ENCODE measurements at regions not wholly inside any gene's neighbourhood (a gene's known extent, or its start where the extent isn't known, plus 50 kb on each side); places are given as distances from the start of the nearest gene placed in this dataset.

DNA sequence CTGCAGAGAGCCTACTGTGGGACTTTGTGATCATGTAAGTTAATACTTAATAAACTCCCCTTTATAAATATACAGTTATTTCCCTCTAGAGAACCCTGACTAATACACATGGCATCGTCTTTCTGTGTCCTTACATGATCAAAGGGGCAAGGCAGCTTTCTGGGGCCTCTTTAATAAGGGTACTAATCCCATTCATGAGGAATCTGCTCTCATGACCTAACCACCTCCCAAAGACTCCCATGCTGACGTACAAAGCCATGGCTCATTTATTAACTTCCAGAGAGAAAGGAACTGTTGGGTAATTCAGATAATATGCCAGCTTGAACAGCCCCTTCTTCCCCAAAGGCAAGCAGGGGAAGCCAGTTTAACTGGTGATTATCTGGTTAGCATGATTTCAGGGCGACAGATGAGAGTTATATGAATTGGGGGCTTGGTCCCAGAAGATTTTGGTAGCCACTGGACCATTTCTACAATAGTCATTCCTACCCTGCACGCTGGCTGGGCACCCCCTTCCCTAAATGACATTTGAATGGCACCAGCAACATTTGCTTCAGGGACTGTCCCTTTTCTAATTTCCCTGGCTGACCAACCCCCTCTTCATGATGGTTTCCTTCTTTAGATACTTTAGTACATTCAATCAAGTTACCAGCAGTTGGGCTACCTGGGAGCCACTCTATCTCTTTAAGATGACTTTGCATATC is 83.6 kb upstream of the C3orf80 start:
- Histone ChIP-seq H3K27me3 (ENCODE audit: control insufficient read depth, insufficient read depth, low read length) (no peaks in the 10 kb centered on the region), H3K4me3 (ENCODE audit: low read depth, low read length) (no peak overlapping the region), H3K36me3 (ENCODE audit: control insufficient read depth, insufficient read depth, low read length) (no peaks in the 10 kb centered on the region)
- no peak for TF ChIP-seq CTCF (IDR thresholded peaks at IDR 0.05; ENCODE audit: insufficient read depth, low read length, poor library complexity, severe bottlenecking)
- no peak for DNase-seq (ENCODE audit: low read depth)

DNA sequence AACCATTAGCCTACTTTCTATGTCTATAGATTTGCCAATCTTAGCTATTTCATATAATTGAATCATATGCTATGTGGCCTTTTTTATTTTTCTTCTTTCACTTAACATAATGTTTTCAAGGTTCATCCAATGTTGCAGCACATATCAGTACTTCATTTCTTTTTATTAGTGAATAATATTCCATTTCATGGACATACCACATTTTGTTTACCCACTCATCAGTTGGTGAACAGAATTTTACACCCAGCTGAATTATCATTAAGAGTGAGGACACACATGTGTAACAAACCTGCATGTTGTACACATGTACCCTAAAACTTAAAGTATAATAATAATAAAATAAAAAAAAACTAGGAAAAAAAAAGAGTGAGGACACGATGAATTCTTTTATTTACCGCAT is 81.7 kb upstream of the C3orf80 start:
- TF ChIP-seq CTCF (IDR thresholded peaks at IDR 0.05; ENCODE audit: insufficient read depth, low read length, poor library complexity, severe bottlenecking) = no peak
- H3K4me3 ChIP-seq (ENCODE audit: low read depth, low read length) = no peak overlapping the region
- no peaks in the 10 kb centered on the region for H3K36me3 ChIP-seq (ENCODE audit: control insufficient read depth, insufficient read depth, low read length)
- DNase-seq (ENCODE audit: low read depth) = no peak
- H3K27me3 ChIP-seq (ENCODE audit: control insufficient read depth, insufficient read depth, low read length) = no peaks in the 10 kb centered on the region

GRCh38 chr3:160150066-160150465 is 75.2 kb upstream of the C3orf80 start:
- no peak for DNase-seq (ENCODE audit: low read depth)
- Histone ChIP-seq H3K27me3 (ENCODE audit: control insufficient read depth, insufficient read depth, low read length) (no peaks in the 10 kb centered on the region), H3K4me3 (ENCODE audit: low read depth, low read length) (no peak overlapping the region), H3K36me3 (ENCODE audit: control insufficient read depth, insufficient read depth, low read length) (no peaks in the 10 kb centered on the region)
- no peak for TF ChIP-seq CTCF (IDR thresholded peaks at IDR 0.05; ENCODE audit: insufficient read depth, low read length, poor library complexity, severe bottlenecking)

DNA sequence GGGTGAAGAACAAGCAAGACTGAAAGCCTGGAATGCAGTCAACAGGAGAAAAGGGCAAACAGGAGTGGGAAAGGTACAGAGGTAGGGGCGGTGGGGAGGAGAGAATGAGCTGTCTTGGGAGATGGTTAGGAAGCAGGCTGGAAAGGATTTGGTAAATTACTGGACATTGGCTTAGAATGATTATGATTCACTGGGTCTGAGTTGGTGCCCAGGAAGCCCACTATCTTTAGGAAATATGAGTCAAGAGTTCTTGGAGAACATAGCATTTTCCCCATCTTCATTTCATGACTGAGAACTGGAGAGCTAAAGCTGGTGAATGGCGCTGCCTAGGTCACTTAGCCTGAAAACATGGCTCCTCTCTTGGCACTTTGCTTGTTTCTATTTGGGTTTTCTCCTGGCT is 74.7 kb upstream of the C3orf80 start:
- no peak for DNase-seq (ENCODE audit: low read depth)
- no peaks in the 10 kb centered on the region for H3K36me3 ChIP-seq (ENCODE audit: control insufficient read depth, insufficient read depth, low read length)
- TF ChIP-seq CTCF (IDR thresholded peaks at IDR 0.05; ENCODE audit: insufficient read depth, low read length, poor library complexity, severe bottlenecking) = no peak
- no peaks in the 10 kb centered on the region for H3K27me3 ChIP-seq (ENCODE audit: control insufficient read depth, insufficient read depth, low read length)
- H3K4me3 ChIP-seq (ENCODE audit: low read depth, low read length) = no peak overlapping the region

- Histone ChIP-seq H3K4me3 (ENCODE audit: low read depth, low read length) (no peak overlapping the region), H3K36me3 (ENCODE audit: control insufficient read depth, insufficient read depth, low read length) (no peaks in the 10 kb centered on the region), H3K27me3 (ENCODE audit: control insufficient read depth, insufficient read depth, low read length) (no peaks in the 10 kb centered on the region)
- no peak for DNase-seq (ENCODE audit: low read depth)
- TF ChIP-seq CTCF (IDR thresholded peaks at IDR 0.05; ENCODE audit: insufficient read depth, low read length, poor library complexity, severe bottlenecking) = no peak
These were observed 72.6 kb upstream of the C3orf80 start for GRCh38 chr3:160152638-160153037.

DNA sequence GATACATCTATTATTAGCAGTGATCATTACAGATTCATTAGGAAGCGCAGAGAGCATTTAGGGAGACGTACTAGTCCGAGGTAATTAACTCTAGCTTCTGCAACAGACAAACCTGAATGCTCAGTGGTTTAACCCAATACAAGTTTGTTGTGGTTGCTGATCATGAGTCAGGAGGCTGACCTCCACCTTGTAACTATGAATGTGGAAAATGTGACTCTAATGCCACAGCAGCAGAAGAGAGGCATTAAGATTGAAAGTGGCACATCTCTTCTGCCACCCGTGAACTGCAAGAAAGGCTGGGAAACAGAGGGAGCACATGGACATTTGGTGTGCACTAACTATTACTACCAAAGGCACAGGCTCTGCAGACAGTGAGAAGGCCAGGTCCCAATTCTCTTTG is 71.2 kb upstream of the C3orf80 start:
- TF ChIP-seq CTCF (IDR thresholded peaks at IDR 0.05; ENCODE audit: insufficient read depth, low read length, poor library complexity, severe bottlenecking) = no peak
- Histone ChIP-seq H3K36me3 (ENCODE audit: control insufficient read depth, insufficient read depth, low read length) (no peaks in the 10 kb centered on the region), H3K27me3 (ENCODE audit: control insufficient read depth, insufficient read depth, low read length) (no peaks in the 10 kb centered on the region), H3K4me3 (ENCODE audit: low read depth, low read length) (no peak overlapping the region)
- DNase-seq (ENCODE audit: low read depth) = peak; percentile 61
